ENCODE measurements at regions not wholly inside any gene's neighbourhood (a gene's known extent, or its start where the extent isn't known, plus 50 kb on each side); places are given as distances from the start of the nearest gene placed in this dataset.

DNA sequence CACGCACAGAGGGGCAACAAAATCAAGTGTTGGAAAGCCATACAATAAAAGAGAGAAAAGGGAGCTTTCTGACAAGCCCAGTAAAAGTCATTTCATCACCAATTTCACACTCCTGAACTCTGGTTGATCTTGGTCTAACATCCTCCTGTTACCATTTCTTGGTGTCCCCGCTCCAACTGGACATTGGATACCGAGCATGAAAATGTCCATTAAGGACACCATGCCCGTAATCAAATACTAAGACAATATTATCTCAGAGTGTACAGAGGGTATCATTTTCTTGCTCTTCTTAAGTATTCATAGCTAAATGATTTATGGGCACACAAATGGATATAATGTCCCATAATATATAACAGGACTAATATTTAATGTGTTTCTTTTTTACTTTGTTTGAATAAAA is 218.9 kb downstream of the EPHA4 start:
- TF ChIP-seq POLR2A (IDR thresholded peaks at IDR 0.05) = no peak
- no peak for TF ChIP-seq CTCF (IDR thresholded peaks at IDR 0.05)
- no peak for TF ChIP-seq EP300 (IDR thresholded peaks at IDR 0.05)
